Cardiac muscle cell (in vitro differentiated cells and primary cell): ENCODE measurements at regions not wholly inside any gene's neighbourhood (a gene's known extent, or its start where the extent isn't known, plus 50 kb on each side); places are given as distances from the start of the nearest gene placed in this dataset.

ENCODE experiments used
- DNase-seq, 2 donors: peaks; one replicate each; pipeline versions ENCODE4 v3.0.0 to v3.0.0-alpha.2; 2010 to 2017; ENCODE audit warnings: low read depth in 1 of 2, low spot score in 1 of 2
- H3K27ac ChIP-seq: fragments of 200-600 bp; sonication (generic); 2 replicates; pipeline ENCODE4 v1.5.1; 2016
- H3K27me3 ChIP-seq: fragments of 200-600 bp; sonication (generic); 2 replicates; pipeline ENCODE4 v1.6.0; 2016; ENCODE audit warnings: control low read depth
- H3K36me3 ChIP-seq: fragments of 200-600 bp; sonication (generic); 2 replicates; pipeline ENCODE4 v1.5.1; 2016; ENCODE audit warnings: control low read depth
- H3K4me1 ChIP-seq: fragments of 200-600 bp; sonication (generic); 2 replicates; pipeline ENCODE4 v1.8.1; 2017; ENCODE audit warnings: low read depth, mild to moderate bottlenecking, mixed run types
- H3K4me3 ChIP-seq: fragments of 200-600 bp; sonication (generic); 2 replicates; pipeline ENCODE4 v1.5.1; 2016; ENCODE audit warnings: mild to moderate bottlenecking
- H3K9me3 ChIP-seq: fragments of 200-600 bp; sonication (generic); 2 replicates; pipeline ENCODE4 v1.5.1; 2017; ENCODE audit warnings: low read depth, mild to moderate bottlenecking, control low read depth
- CTCF ChIP-seq: IDR thresholded peaks from 2 replicates; pipeline ENCODE4 v1.5.1; 2012; ENCODE audit warnings: low read depth, mild to moderate bottlenecking, low read length

- Histone ChIP-seq H3K27me3 (no peaks in the 10 kb centered on the region), H3K27ac (no peak overlapping the region), H3K36me3 (no peaks in the 10 kb centered on the region), H3K9me3 (no peaks in the 10 kb centered on the region), H3K4me1 (no peaks in the 10 kb centered on the region), H3K4me3 (no peak overlapping the region)
- DNase-seq = no peak
- no peak for TF ChIP-seq CTCF
Measured at GRCh38 chr6:145194389-145194788, 540.9 kb downstream of the EPM2A start.

- Histone ChIP-seq H3K4me3 (no peak overlapping the region), H3K9me3 (no peaks in the 10 kb centered on the region), H3K36me3 (no peaks in the 10 kb centered on the region), H3K27me3 (no peaks in the 10 kb centered on the region), H3K4me1 (no peaks in the 10 kb centered on the region), H3K27ac (no peak overlapping the region)
- peak in 1 of 2 donors; percentile 21 for DNase-seq
- no peak for TF ChIP-seq CTCF
Measured at GRCh38 chr6:145199961-145200360, 535.4 kb downstream of the EPM2A start.

- Histone ChIP-seq H3K36me3 (no peaks in the 10 kb centered on the region), H3K27me3 (no peaks in the 10 kb centered on the region), H3K27ac (no peak overlapping the region), H3K9me3 (no peaks in the 10 kb centered on the region), H3K4me3 (no peak overlapping the region), H3K4me1 (no peaks in the 10 kb centered on the region)
- TF ChIP-seq CTCF = no peak
- DNase-seq = no peak
Measured at GRCh38 chr6:145204301-145204700, 531.0 kb downstream of the EPM2A start.

- no peak overlapping the region for H3K4me3 ChIP-seq
- peak in 1 of 2 donors; percentile 44 for DNase-seq
- TF ChIP-seq CTCF = no peak
- H3K36me3 ChIP-seq = no peaks in the 10 kb centered on the region
- no peaks in the 10 kb centered on the region for H3K27me3 ChIP-seq
- no peak overlapping the region for H3K27ac ChIP-seq
- no peaks in the 10 kb centered on the region for H3K9me3 ChIP-seq
- no peaks in the 10 kb centered on the region for H3K4me1 ChIP-seq
Measured at GRCh38 chr6:145206247-145206907, 528.9 kb downstream of the EPM2A start.

GRCh38 chr6:145208474-145208873, 526.8 kb downstream of the EPM2A start:
- peaks cover 5% of the 10 kb centered on the region for H3K4me1 ChIP-seq
- no peak overlapping the region for H3K27ac ChIP-seq
- no peaks in the 10 kb centered on the region for H3K36me3 ChIP-seq
- no peaks in the 10 kb centered on the region for H3K27me3 ChIP-seq
- H3K4me3 ChIP-seq = no peak overlapping the region
- no peak for DNase-seq
- no peak for TF ChIP-seq CTCF
- H3K9me3 ChIP-seq = no peaks in the 10 kb centered on the region

GRCh38 chr6:145209272-145209671, 526.0 kb downstream of the EPM2A start:
- Histone ChIP-seq H3K9me3 (no peaks in the 10 kb centered on the region), H3K4me3 (no peak overlapping the region), H3K36me3 (no peaks in the 10 kb centered on the region), H3K27ac (no peak overlapping the region), H3K27me3 (no peaks in the 10 kb centered on the region), H3K4me1 (peaks cover 5% of the 10 kb centered on the region)
- no peak for TF ChIP-seq CTCF
- no peak for DNase-seq
